ENCODE measurements at regions not wholly inside any gene's neighbourhood (a gene's known extent, or its start where the extent isn't known, plus 50 kb on each side); places are given as distances from the start of the nearest gene placed in this dataset.
"Not testable (repeated sequence)": the region's sequence is repeated elsewhere in the genome, so short reads cannot be mapped to it uniquely, and the experiment has no call there.

DNA sequence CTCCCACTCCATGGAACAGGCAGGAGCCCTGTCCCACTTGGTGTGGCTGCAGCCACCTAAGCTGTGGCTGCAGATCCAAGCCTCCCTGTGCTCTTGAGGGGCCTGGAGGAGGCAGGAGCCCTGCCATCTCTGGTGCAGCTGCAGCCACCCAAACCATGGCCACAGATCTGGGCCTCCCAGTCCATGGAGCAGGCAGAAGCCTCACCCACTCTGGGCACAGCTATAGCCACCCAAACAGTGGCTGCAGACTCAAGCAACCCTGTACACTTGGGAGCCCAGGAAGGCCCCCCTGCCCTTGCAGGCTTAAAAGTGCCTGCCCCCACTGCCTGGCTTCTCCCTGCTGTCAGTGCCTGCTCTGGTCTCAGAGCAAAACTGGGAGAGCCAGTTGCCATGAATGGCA, 320.3 kb downstream of the RFPL4B start:
- Histone ChIP-seq H3K9me3 (ENCODE audit: severe bottlenecking) (no peaks in the 10 kb centered on the region), H3K36me3 (no peaks in the 10 kb centered on the region), H3K27me3 (ENCODE audit: insufficient read depth, low read depth, severe bottlenecking) (no peaks in the 10 kb centered on the region), H3K27ac (no peak overlapping the region), H3K4me3 (ENCODE audit: low read depth, low read length) (no peak overlapping the region)
- TF ChIP-seq, protein P1, sequence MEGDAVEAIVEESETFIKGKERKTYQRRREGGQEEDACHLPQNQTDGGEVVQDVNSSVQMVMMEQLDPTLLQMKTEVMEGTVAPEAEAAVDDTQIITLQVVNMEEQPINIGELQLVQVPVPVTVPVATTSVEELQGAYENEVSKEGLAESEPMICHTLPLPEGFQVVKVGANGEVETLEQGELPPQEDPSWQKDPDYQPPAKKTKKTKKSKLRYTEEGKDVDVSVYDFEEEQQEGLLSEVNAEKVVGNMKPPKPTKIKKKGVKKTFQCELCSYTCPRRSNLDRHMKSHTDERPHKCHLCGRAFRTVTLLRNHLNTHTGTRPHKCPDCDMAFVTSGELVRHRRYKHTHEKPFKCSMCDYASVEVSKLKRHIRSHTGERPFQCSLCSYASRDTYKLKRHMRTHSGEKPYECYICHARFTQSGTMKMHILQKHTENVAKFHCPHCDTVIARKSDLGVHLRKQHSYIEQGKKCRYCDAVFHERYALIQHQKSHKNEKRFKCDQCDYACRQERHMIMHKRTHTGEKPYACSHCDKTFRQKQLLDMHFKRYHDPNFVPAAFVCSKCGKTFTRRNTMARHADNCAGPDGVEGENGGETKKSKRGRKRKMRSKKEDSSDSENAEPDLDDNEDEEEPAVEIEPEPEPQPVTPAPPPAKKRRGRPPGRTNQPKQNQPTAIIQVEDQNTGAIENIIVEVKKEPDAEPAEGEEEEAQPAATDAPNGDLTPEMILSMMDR (IDR thresholded peaks at IDR 0.05; ENCODE audit: low read depth, low read length) = no peak
- no peak for DNase-seq

DNA sequence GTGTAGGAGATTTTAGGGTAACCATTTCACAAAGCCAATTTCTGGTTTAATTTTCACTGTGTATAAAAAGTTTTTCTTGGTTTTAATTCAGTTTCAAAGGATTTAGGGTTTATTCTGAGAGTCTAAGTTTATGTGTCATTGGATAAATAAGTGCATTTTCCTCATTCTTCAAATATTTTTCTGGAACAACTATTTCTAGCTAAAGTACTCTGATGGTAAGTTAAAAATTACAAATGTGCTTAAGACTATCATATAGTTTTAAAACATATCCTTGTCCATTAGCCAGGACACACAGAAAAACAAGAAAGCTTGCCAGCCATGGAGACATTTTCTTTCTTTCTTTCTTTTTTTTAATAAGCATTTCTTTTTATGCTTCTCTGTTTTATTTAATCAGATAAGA, 333.0 kb downstream of the RFPL4B start:
- Histone ChIP-seq H3K27me3 (ENCODE audit: insufficient read depth, low read depth, severe bottlenecking) (no peaks in the 10 kb centered on the region), H3K4me3 (ENCODE audit: low read depth, low read length) (no peak overlapping the region), H3K27ac (no peak overlapping the region), H3K36me3 (no peaks in the 10 kb centered on the region), H3K9me3 (ENCODE audit: severe bottlenecking) (no peaks in the 10 kb centered on the region)
- no peak for DNase-seq
- TF ChIP-seq, protein P1 (IDR thresholded peaks at IDR 0.05; ENCODE audit: low read depth, low read length) = no peak

DNA sequence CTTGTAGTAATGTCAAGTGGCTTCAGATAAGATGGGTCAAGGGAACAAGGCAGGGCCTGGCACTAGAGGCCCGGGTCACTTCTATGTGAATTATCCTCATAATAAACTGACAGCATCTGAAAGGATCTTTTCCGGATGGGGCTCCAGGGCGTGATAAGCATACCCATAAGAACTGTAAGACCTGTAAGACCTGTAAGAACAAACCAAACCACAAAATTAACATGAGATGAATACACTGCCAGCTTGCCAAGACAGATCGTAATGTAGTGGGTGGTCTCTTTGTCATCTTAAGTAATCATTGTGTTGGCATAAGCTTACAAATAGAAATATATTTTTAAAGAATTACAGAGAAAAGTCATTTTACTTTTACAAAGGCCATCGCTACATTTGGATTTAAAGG, 334.9 kb downstream of the RFPL4B start:
- no peak for DNase-seq
- TF ChIP-seq, protein P1 (IDR thresholded peaks at IDR 0.05; ENCODE audit: low read depth, low read length) = no peak

DNA sequence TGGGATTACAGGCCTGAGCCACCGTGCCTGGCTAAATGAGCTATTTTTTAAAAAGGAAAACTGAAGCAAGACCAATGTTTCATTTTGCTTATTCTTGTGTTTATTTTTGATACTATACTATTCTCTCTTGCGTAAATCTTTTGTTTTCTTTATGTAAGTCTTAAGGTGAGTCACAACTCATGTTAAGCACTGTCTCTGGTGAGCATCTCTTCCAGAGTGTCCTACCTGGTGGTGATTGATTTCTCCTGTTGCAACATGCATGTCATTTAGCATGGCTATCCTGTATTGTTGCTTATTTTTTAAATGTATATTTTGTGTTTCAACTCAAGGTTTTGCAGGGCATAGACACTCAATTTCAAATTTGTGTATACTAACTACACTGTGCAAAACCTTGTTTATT, 336.0 kb downstream of the RFPL4B start:
- H3K9me3 ChIP-seq (ENCODE audit: severe bottlenecking) = no peaks in the 10 kb centered on the region
- no peak overlapping the region for H3K4me3 ChIP-seq (ENCODE audit: low read depth, low read length)
- TF ChIP-seq, protein P1 (IDR thresholded peaks at IDR 0.05; ENCODE audit: low read depth, low read length) = no peak
- no peaks in the 10 kb centered on the region for H3K36me3 ChIP-seq
- no peak for DNase-seq
- no peak overlapping the region for H3K27ac ChIP-seq
- no peaks in the 10 kb centered on the region for H3K27me3 ChIP-seq (ENCODE audit: insufficient read depth, low read depth, severe bottlenecking)

More for the DNA sequence above, 334.9 kb downstream of the RFPL4B start:
- H3K9me3 ChIP-seq (ENCODE audit: severe bottlenecking) = no peaks in the 10 kb centered on the region
- no peaks in the 10 kb centered on the region for H3K36me3 ChIP-seq
- no peaks in the 10 kb centered on the region for H3K27me3 ChIP-seq (ENCODE audit: insufficient read depth, low read depth, severe bottlenecking)
- no peak overlapping the region for H3K27ac ChIP-seq
- H3K4me3 ChIP-seq (ENCODE audit: low read depth, low read length) = no peak overlapping the region

DNA sequence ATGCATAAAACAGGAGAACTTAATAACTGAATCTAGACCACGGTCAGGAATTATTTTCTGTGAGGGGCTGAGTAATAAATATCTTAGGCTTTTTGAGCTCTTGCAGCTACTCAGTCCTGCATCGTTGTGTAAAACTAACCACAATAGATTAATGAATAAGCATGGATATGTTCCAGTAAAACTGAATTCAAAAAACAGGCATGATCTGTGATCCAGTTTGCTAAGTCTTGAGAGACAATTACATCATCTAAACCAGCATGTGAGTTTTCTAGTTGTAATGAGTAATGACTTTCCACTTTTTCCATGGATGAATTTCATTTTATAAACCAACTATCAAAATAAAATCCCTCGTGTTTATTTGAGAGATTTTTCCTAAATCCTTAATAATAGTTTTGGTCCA, 336.8 kb downstream of the RFPL4B start:
- H3K4me3 ChIP-seq (ENCODE audit: low read depth, low read length) = no peak overlapping the region
- DNase-seq = no peak
- TF ChIP-seq, protein P1 (IDR thresholded peaks at IDR 0.05; ENCODE audit: low read depth, low read length) = no peak
- H3K27ac ChIP-seq = no peak overlapping the region
- no peaks in the 10 kb centered on the region for H3K27me3 ChIP-seq (ENCODE audit: insufficient read depth, low read depth, severe bottlenecking)
- H3K36me3 ChIP-seq = no peaks in the 10 kb centered on the region
- no peaks in the 10 kb centered on the region for H3K9me3 ChIP-seq (ENCODE audit: severe bottlenecking)

DNA sequence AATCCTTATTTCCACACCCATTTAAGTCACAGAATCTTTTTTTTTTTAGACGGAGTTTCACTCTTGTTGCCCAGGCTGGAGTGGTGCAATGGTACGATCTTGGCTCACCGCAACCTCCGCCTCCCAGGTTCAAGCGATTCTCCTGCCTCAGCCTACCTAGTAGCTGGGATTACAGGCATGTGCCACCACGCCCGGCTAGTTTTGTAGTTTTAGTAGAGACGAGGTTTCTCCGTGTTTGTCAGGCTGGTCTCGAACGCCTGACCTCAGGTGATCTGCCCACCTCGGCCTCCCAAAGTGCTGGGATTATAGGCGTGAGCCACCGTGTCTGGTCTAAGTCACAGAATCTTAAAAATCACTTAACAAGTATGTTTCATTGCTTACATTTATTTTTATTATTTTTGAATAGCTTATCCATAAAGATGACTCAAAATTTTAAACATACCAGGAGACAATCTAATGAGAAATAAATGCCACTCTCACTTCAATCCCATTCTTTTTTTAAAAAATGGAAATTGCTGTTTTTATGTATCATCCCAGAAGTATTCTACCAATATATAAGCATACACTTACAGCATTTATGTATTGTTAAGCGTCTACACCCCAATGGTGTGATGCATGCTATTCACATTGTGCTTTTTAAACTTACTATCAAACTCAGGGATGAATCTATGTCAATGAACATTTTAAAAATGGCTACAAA, 338.5 kb downstream of the RFPL4B start:
- H3K36me3 ChIP-seq; H3K27me3 ChIP-seq (ENCODE audit: insufficient read depth, low read depth, severe bottlenecking); H3K27ac ChIP-seq; DNase-seq; H3K4me3 ChIP-seq (ENCODE audit: low read depth, low read length); H3K9me3 ChIP-seq (ENCODE audit: severe bottlenecking): not testable (repeated sequence)

DNA sequence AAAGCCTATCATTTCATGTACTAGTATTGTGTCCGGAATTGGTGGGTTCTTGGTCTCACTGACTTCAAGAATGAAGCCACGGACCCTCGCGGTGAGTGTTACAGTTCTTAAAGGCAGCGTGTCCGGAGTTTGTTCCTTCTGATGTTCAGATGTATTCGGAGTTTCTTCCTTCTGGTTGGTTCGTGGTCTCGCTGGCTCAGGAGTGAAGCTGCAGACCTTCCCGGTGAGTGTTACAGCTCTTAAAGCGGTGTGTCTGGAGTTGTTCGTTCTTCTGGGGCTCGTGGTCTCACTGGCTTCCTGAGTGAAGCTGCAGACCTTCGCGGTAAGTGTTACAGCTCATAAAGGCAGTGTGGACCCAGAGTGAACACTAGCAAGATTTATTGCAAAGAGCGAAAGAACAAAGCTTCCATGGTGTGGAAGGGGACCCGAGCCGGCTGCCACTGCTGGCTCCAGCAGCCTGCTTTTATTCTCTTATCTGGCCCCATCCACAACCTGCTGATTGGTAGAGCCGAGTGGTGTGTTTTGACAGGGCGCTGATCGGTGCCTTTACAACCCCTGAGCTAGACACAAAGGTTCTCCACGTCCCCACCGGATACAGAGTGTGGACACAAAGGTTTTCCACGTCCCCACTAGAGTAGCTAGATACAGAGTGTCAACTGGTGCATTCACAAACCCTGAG, 341.5 kb downstream of the RFPL4B start:
- not testable (repeated sequence) for H3K27me3 ChIP-seq (ENCODE audit: insufficient read depth, low read depth, severe bottlenecking); H3K36me3 ChIP-seq; H3K4me3 ChIP-seq (ENCODE audit: low read depth, low read length); H3K9me3 ChIP-seq (ENCODE audit: severe bottlenecking); DNase-seq; H3K27ac ChIP-seq

DNA sequence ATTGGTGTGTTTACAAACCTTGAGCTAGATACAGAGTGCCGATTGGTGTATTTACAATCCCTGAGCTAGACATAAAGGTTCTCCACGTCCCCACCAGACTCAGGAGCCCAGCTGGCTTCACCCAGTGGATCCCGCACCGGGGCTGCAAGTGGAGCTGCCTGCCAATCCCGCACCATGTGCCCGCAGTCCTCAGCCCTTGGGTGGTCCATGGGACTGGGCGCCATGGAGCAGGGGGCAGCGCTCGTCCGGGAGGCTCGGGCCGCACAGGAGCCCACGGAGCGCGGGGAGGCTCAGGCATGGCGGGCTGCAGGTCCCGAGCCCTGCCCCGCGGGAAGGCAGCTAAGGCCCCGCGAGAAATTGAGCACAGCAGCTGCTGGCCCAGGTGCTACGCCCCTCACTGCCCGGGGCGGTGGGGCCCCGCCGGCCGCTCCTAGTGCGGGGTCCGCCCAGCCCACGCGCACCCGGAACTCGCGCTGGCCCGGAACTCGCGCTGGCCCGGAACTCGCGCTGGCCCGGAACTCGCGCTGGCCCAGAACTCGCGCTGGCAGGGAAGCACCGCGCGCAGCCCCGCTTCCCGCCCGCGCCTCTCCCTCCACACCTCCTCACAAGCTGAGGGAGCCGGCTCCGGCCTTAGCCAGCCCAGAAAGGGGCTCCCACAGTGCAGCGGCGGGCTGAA, 342.2 kb downstream of the RFPL4B start:
- H3K27me3 ChIP-seq (ENCODE audit: insufficient read depth, low read depth, severe bottlenecking); DNase-seq; H3K36me3 ChIP-seq; H3K4me3 ChIP-seq (ENCODE audit: low read depth, low read length); H3K9me3 ChIP-seq (ENCODE audit: severe bottlenecking); H3K27ac ChIP-seq: not testable (repeated sequence)

Data from WERI-Rb-1 (cell line).